Body of pancreas (tissue), 4 donors: ENCODE measurements at regions not wholly inside any gene's neighbourhood (a gene's known extent, or its start where the extent isn't known, plus 50 kb on each side); places are given as distances from the start of the nearest gene placed in this dataset.
A peak's percentile ranks its signal among the peaks of the same experiment; 100 is the strongest.

ENCODE experiments used
- ATAC-seq: fragments of 150-250 bp; one replicate; pipeline ENCODE4 v1.9.1; 2016
- DNase-seq, 4 donors: peaks; one replicate each; pipeline ENCODE4 v3.0.0-alpha.2; 2019
- H3K27ac ChIP-seq, 4 donors: fragments of 200-600 bp; sonication (generic); 1 replicate in 3 of 4; 2 replicates in 1 of 4; pipeline versions ENCODE4 v1.5.1 to v1.6.1; 2016 to 2019; ENCODE audit warnings: mild to moderate bottlenecking in 1 of 4, mixed read lengths in 1 of 4, moderate library complexity in 1 of 4
- H3K27me3 ChIP-seq, 2 donors: fragments of 200-600 bp; sonication (generic); one replicate each; pipeline ENCODE4 v1.6.0; 2016; ENCODE audit warnings: mild to moderate bottlenecking in 1 of 2
- H3K36me3 ChIP-seq, 2 donors: fragments of 200-600 bp; sonication (generic); replicated peaks in 1 of 2; 2 replicates each; pipeline ENCODE4 v1.5.1; 2016; ENCODE audit warnings: low read depth in 2 of 2; ENCODE audit not compliant: insufficient read depth in 1 of 2
- H3K4me1 ChIP-seq: fragments of 200-600 bp; sonication (generic); one replicate; pipeline ENCODE4 v1.6.0; 2016
- H3K4me3 ChIP-seq, 2 donors: fragments of 200-600 bp; sonication (generic); 1 replicate in 1 of 2; 2 replicates in 1 of 2; pipeline ENCODE4 v1.5.1; 2016 to 2019
- H3K9me3 ChIP-seq, 3 donors: fragments of 200-600 bp; sonication (generic); 1 replicate in 2 of 3; 2 replicates in 1 of 3; pipeline ENCODE4 v1.5.1; 2016
- CTCF ChIP-seq, 7 experiments: fragments of 450-650 bp in 4 of 7; fragments of 200-600 bp in 3 of 7; sonication (generic) in 3 of 7; IDR thresholded peaks; one replicate each; pipeline ENCODE4 v1.5.1; 2016 to 2019; ENCODE audit warnings: antibody characterized with exemption in 7 of 7
- POLR2A ChIP-seq, 3 donors: fragments of 450-650 bp; IDR thresholded peaks; one replicate each; pipeline ENCODE4 v1.6.1; 2016; ENCODE audit warnings: antibody characterized with exemption in 3 of 3, mild to moderate bottlenecking in 2 of 3
- WGBS, 2 donors: methylation state at CpG; one replicate each; pipeline ENCODE4 v1.1.5; 2017; 5-methylcytosine and 5-hydroxymethylcytosine counted together
- intact Hi-C: fragments of 100-400 bp; cut with DNase I; formaldehyde crosslinking; loops from one replicate; pipeline ENCODE4 v1.15.1; 2023

GRCh38 chr18:61618816-61619215 lies 274.0 kb downstream of the RNF152 start:
- Histone ChIP-seq H3K36me3 (no peaks in the 10 kb centered on the region), H3K27me3 (no peaks in the 10 kb centered on the region), H3K4me1 (no peaks in the 10 kb centered on the region), H3K27ac (no peak overlapping the region), H3K9me3 (no peaks in the 10 kb centered on the region), H3K4me3 (no peak overlapping the region)
- DNase-seq (no peak), ATAC-seq (no peak)
- WGBS, 2 donors = 55 to 84% methylated on average over 3 of the region's 3 CpGs
- intact Hi-C loops = no loop called here
- no peak for TF ChIP-seq POLR2A (IDR thresholded peaks at IDR 0.05)
- no peak for TF ChIP-seq CTCF (IDR thresholded peaks at IDR 0.05)

- Histone ChIP-seq H3K9me3 (no peaks in the 10 kb centered on the region), H3K4me3 (no peak overlapping the region), H3K27me3 (no peaks in the 10 kb centered on the region), H3K27ac (no peak overlapping the region), H3K4me1 (no peaks in the 10 kb centered on the region), H3K36me3 (no peaks in the 10 kb centered on the region)
- intact Hi-C loops = no loop called here
- 91 to 94% methylated on average over 4 of the region's 4 CpGs for WGBS, 2 donors
- ATAC-seq = no peak
- DNase-seq = no peak
- TF ChIP-seq POLR2A (IDR thresholded peaks at IDR 0.05) (no peak), CTCF (IDR thresholded peaks at IDR 0.05) (no peak)
These were observed 276.6 kb downstream of the RNF152 start for GRCh38 chr18:61616111-61616610.

GRCh38 chr18:61612517-61612916 lies 279.3 kb downstream of the CDH20 start:
- Histone ChIP-seq H3K27me3 (no peaks in the 10 kb centered on the region), H3K4me1 (no peaks in the 10 kb centered on the region), H3K36me3 (no peaks in the 10 kb centered on the region), H3K4me3 (no peak overlapping the region), H3K27ac (no peak overlapping the region), H3K9me3 (no peaks in the 10 kb centered on the region)
- ATAC-seq (no peak), DNase-seq (no peak)
- TF ChIP-seq CTCF (IDR thresholded peaks at IDR 0.05) = peak in 1 of 7 experiments; percentile 29
- TF ChIP-seq POLR2A (IDR thresholded peaks at IDR 0.05) = no peak
- intact Hi-C loops = no loop called here

GRCh38 chr18:61609131-61609530 lies 275.9 kb downstream of the CDH20 start:
- intact Hi-C loops = no loop called here
- no peak for DNase-seq

More at GRCh38 chr18:61609131-61609530, 275.9 kb downstream of the CDH20 start:
- H3K27me3 ChIP-seq = no peaks in the 10 kb centered on the region
- no peak for ATAC-seq
- H3K36me3 ChIP-seq = no peaks in the 10 kb centered on the region
- TF ChIP-seq CTCF (IDR thresholded peaks at IDR 0.05) (no peak), POLR2A (IDR thresholded peaks at IDR 0.05) (no peak)
- H3K9me3 ChIP-seq = no peaks in the 10 kb centered on the region
- H3K27ac ChIP-seq = no peak overlapping the region
- no peak overlapping the region for H3K4me3 ChIP-seq
- H3K4me1 ChIP-seq = no peaks in the 10 kb centered on the region
